HAP-1 (cell line): ENCODE measurements at regions not wholly inside any gene's neighbourhood (a gene's known extent, or its start where the extent isn't known, plus 50 kb on each side); places are given as distances from the start of the nearest gene placed in this dataset.

Source experiments
- DNase-seq, 2 experiments: peaks; one replicate each; pipeline ENCODE4 v3.0.0-alpha.2; 2016 to 2020; ENCODE audit warnings: low spot score in 2 of 2
- H3K27me3 ChIP-seq: fragments of 250-450 bp; sonication (Bioruptor Pico); 2 replicates; pipeline ENCODE4 v1.5.1; 2020; ENCODE audit warnings: low read depth, mild to moderate bottlenecking, moderate library complexity
- H3K36me3 ChIP-seq: fragments of 250-450 bp; sonication (Bioruptor Pico); replicated peaks from 2 replicates; pipeline ENCODE4 v1.5.1; 2020; ENCODE audit warnings: mild to moderate bottlenecking
- H3K4me1 ChIP-seq: fragments of 250-450 bp; sonication (Bioruptor Pico); 2 replicates; pipeline ENCODE4 v1.5.1; 2020; ENCODE audit warnings: mild to moderate bottlenecking
- H3K4me3 ChIP-seq: fragments of 250-450 bp; sonication (Bioruptor Pico); 2 replicates; pipeline ENCODE4 v1.5.1; 2020; ENCODE audit warnings: mild to moderate bottlenecking, moderate library complexity
- H3K9me3 ChIP-seq: fragments of 250-450 bp; sonication (Bioruptor Pico); 2 replicates; pipeline ENCODE4 v1.5.1; 2020; ENCODE audit warnings: mild to moderate bottlenecking, moderate library complexity
- in situ Hi-C: fragments of 300-500 bp; cut with MboI; formaldehyde crosslinking; loops from 3 replicates; pipeline ENCODE4 v1.14.3; 2020; ENCODE audit warnings: low sequenced_read_pairs, inconsistent platforms, mixed read lengths

DNA sequence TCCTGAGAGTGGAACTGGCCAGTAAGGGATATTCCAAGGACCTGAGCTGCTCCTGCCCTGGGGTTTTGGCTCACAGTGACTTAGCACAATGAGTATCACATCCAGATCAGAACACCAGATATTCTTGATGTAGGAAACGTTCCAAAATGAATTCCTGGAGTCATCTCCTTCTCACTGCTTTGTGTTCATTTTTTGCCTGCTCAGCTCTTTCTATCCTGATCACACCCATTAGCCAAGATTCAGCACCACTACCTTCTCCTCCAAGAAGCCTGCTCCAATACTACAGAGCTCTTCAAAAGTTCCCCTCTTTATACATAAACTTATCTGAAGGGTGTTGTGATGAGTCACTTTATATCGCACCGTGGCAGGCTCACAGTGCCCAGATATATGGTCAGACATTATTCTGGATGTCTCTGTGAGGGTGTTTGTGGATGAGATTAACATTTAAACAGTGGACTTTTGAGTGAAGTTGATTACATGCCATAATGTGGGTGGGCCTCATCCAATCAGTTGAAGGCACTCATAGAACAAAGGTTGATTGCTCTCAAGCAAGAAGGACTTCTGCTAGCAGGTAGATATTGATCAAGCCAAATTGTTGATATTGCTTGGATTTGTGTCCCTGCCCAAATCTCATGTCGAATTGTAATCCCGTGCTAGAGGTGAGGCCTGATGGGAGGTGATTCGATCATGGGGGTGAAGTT lies 1155.2 kb upstream of the AUTS2 start:
- H3K4me1 ChIP-seq, result no peaks in the 10 kb centered on the region
- no peak for DNase-seq
- H3K27me3 ChIP-seq, result no peaks in the 10 kb centered on the region
- H3K9me3 ChIP-seq, result no peaks in the 10 kb centered on the region
- in situ Hi-C loops, result no loop called here
- no peak overlapping the region for H3K4me3 ChIP-seq
- no peaks in the 10 kb centered on the region for H3K36me3 ChIP-seq

DNA sequence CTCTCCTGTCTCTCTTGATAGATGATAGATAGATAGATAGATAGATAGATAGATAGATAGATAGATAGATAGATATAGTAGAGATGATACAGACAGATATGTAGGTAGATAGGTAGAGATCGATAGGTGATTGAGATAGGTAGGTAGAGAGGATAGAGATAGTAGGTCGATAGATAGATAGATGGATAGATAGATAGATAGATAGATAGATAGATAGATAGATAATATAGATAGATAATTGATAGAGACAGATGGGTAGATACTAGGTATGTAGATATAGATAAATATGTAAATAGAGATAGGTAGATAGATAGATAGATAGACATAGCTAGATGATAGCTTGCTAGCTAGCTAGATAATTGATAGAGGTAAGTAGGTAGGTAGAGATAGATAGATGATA lies 1154.2 kb upstream of the AUTS2 start:
- Histone ChIP-seq H3K9me3 (no peaks in the 10 kb centered on the region), H3K4me1 (no peaks in the 10 kb centered on the region), H3K4me3 (no peak overlapping the region), H3K27me3 (no peaks in the 10 kb centered on the region), H3K36me3 (no peaks in the 10 kb centered on the region)
- in situ Hi-C loops, result no loop called here
- DNase-seq, result no peak

- DNase-seq, result no peak
- H3K4me1 ChIP-seq, result no peaks in the 10 kb centered on the region
- 0 out of 2 replicates have a peak, but pooled peaks cover 3% of the 10 kb centered on the region for H3K9me3 ChIP-seq
- no peak overlapping the region for H3K4me3 ChIP-seq
- no peaks in the 10 kb centered on the region for H3K36me3 ChIP-seq
- no peaks in the 10 kb centered on the region for H3K27me3 ChIP-seq
- in situ Hi-C loops, result no loop called here
Observed at GRCh38 chr7:68444956-68445355, 1153.3 kb upstream of the AUTS2 start.

- DNase-seq, result no peak
- no peak overlapping the region for H3K4me3 ChIP-seq
- H3K4me1 ChIP-seq, result no peaks in the 10 kb centered on the region
- in situ Hi-C loops, result no loop called here
- H3K36me3 ChIP-seq, result no peaks in the 10 kb centered on the region
- H3K9me3 ChIP-seq, result 0 out of 2 replicates have a peak, but pooled peaks cover 3% of the 10 kb centered on the region
- H3K27me3 ChIP-seq, result no peaks in the 10 kb centered on the region
Observed at GRCh38 chr7:68446183-68446582, 1152.1 kb upstream of the AUTS2 start.

DNA sequence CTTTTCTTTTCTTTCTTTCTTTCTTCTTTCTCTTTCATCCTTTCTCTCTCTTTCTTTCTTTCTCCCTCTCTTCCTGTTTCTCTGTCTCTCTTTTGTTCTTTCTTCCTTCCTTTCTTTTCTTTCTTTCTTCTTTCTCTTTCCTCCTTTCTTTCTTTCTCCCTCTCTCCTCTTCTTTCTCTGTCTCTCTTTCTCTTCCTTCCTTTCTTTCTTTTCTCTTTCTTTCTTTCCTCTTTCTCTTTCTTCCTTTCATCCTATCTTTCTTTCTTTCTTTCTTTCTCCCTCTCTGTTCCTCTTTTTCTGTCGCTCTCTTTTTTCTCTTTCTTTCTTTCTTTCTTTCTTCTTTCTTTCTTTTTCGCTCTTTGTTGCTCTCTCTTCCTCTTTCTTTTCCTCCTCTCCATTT lies 1149.2 kb upstream of the AUTS2 start:
- DNase-seq, result no peak
- H3K9me3 ChIP-seq, result 0 out of 2 replicates have a peak, but pooled peaks cover 3% of the 10 kb centered on the region

DNA sequence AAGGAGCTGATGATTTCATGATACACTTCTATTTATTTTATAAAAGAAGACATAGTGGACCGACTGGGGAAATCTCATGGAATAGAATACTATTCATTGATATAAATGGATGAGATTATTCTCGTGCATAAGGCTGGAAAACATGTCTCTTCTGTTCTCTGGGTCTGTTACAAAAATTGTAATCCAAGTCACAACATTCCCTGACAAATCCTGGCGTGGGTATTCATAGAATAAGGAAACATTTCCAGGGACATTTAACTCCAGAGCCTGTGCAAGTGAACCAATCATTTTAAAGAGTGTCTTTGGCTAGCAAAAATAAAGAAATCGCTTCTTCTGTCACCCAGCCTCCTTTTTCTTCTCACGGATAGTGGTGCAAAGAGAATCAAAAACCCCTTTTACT lies 1148.5 kb upstream of the AUTS2 start:
- 0 out of 2 replicates have a peak, but pooled peaks cover 3% of the 10 kb centered on the region for H3K9me3 ChIP-seq
- in situ Hi-C loops, result no loop called here
- no peak overlapping the region for H3K4me3 ChIP-seq
- no peaks in the 10 kb centered on the region for H3K27me3 ChIP-seq
- no peaks in the 10 kb centered on the region for H3K4me1 ChIP-seq
- no peaks in the 10 kb centered on the region for H3K36me3 ChIP-seq
- no peak for DNase-seq

More for the DNA sequence above, 1149.2 kb upstream of the AUTS2 start:
- no peak overlapping the region for H3K4me3 ChIP-seq
- H3K4me1 ChIP-seq, result no peaks in the 10 kb centered on the region
- no peaks in the 10 kb centered on the region for H3K27me3 ChIP-seq
- in situ Hi-C loops, result no loop called here
- H3K36me3 ChIP-seq, result no peaks in the 10 kb centered on the region

DNA sequence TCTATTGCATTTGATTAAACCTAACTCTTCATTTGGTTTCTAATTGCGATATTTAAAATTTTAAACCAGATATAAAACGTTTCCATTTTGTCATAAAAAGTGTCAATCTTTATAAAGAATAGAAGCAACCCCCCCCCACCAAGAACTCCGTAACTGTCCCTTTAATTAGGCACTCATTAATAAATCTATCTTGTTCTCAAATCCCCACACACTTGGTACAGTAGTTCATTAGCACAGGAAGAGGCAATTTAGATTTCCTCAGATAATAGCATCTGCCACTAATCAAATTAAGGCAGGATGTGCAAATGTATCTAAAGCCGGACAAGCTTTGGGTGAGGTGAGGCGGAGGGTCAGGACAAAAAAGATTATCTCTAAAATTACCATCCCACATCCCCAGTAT lies 1143.3 kb upstream of the AUTS2 start:
- no peak for DNase-seq
- in situ Hi-C loops, result no loop called here
- Histone ChIP-seq H3K4me3 (no peak overlapping the region), H3K4me1 (no peaks in the 10 kb centered on the region), H3K36me3 (no peaks in the 10 kb centered on the region), H3K27me3 (no peaks in the 10 kb centered on the region), H3K9me3 (no peaks in the 10 kb centered on the region)

DNA sequence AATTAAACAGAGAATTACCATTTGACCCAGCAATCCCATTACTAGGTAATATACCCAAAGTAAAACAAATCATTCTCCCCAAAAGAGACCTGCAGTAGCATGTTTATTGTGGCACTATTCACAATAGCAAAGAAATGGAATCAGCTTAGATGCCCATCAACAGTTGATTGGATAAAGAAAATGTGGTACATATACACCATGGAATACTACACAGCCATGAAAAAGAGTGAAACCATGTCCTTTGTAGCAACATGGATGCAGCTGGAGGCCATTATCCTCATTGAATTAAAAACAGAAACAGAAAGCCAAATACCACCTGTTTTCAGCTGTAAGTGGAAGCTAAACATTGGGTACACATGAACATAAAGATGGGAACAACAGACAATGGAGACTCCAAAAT lies 1141.8 kb upstream of the AUTS2 start:
- Histone ChIP-seq H3K4me1 (no peaks in the 10 kb centered on the region), H3K9me3 (no peaks in the 10 kb centered on the region), H3K36me3 (no peaks in the 10 kb centered on the region), H3K27me3 (no peaks in the 10 kb centered on the region), H3K4me3 (no peak overlapping the region)
- DNase-seq, result no peak
- in situ Hi-C loops, result no loop called here

- no peaks in the 10 kb centered on the region for H3K36me3 ChIP-seq
- H3K4me1 ChIP-seq, result no peaks in the 10 kb centered on the region
- in situ Hi-C loops, result no loop called here
- H3K9me3 ChIP-seq, result no peaks in the 10 kb centered on the region
- no peak for DNase-seq
- no peaks in the 10 kb centered on the region for H3K27me3 ChIP-seq
- H3K4me3 ChIP-seq, result no peak overlapping the region
Observed at GRCh38 chr7:68457481-68457880, 1140.8 kb upstream of the AUTS2 start.

GRCh38 chr7:68458010-68458908 lies 1140.0 kb upstream of the AUTS2 start:
- no peak overlapping the region for H3K4me3 ChIP-seq
- in situ Hi-C loops, result no loop called here
- H3K4me1 ChIP-seq, result no peaks in the 10 kb centered on the region
- H3K9me3 ChIP-seq, result no peaks in the 10 kb centered on the region
- no peaks in the 10 kb centered on the region for H3K27me3 ChIP-seq
- DNase-seq, result no peak
- H3K36me3 ChIP-seq, result no peaks in the 10 kb centered on the region

DNA sequence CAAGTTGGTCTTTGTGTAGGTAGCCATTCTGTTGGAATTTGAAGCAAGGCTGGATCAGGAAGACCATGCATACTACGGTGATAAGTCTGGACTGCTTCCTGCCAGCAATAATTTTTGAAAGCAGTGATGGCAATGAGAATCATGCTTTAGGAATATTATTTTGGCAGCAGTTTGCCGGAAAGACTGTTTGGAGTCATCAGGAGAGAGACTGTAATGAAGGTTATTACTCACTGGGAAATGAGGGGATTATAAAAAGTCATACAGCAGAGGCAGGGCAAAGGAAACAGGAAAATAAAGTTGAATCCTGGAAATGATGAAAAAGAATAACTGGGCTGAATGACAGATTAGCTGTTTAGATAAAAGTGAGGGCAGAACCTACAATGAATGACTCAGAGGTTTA lies 1136.8 kb upstream of the AUTS2 start:
- Histone ChIP-seq H3K4me1 (no peaks in the 10 kb centered on the region), H3K4me3 (no peak overlapping the region), H3K36me3 (no peaks in the 10 kb centered on the region), H3K9me3 (no peaks in the 10 kb centered on the region), H3K27me3 (no peaks in the 10 kb centered on the region)
- no peak for DNase-seq
- in situ Hi-C loops, result no loop called here

DNA sequence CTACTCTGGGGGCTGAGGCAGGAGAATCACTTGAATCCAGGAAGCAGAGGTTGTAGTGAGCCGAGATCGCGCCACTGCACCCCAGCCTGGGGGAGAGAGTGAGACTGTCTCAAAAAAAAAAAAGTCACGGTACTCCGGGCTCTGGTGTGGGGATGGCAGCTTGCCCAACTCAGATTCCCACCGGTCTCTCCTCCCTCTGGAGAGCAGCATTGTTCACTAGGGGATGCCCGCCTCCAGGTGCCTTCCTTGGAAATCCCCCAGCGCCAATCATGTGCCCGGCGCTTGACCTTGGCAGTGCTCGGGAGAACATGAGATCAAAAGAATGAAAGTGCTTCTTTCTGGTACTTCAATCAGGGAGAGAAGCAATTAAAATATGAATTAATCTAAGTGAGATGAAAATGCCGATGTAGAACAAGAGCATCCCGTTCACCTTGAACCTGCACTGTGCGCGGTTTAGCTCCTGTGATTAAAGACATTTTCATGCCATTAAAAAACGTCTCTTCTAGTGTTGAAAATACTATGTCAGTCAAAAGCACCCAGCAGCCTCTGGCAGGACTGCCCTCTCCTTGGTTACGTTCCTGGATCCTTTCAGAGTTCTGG lies 1127.3 kb upstream of the AUTS2 start:
- H3K36me3 ChIP-seq, result no peaks in the 10 kb centered on the region
- no peak for DNase-seq
- H3K4me1 ChIP-seq, result no peaks in the 10 kb centered on the region
- no peak overlapping the region for H3K4me3 ChIP-seq
- H3K9me3 ChIP-seq, result no peaks in the 10 kb centered on the region
- in situ Hi-C loops, result no loop called here
- no peaks in the 10 kb centered on the region for H3K27me3 ChIP-seq

DNA sequence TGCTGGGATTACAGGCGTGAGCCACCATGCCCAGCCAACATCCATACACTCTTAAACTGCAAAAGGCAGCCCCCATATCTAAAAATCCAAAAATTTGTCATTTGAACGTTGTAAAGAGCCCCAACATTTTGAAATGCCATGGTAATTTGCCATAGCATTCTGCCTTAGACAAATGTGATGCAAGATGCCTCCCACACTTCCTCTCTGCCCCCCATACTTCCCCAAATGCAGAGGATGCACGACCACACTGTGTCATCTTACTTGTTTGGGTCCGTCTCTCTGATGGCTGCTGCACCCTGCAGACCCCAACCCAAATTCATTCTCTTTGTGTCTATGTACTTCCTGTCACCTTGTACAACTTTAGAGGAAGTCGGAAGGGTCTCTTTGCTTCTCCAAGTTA lies 1125.6 kb upstream of the AUTS2 start:
- Histone ChIP-seq H3K27me3 (no peaks in the 10 kb centered on the region), H3K4me3 (no peak overlapping the region), H3K36me3 (no peaks in the 10 kb centered on the region), H3K4me1 (no peaks in the 10 kb centered on the region), H3K9me3 (no peaks in the 10 kb centered on the region)
- in situ Hi-C loops, result no loop called here
- DNase-seq, result no peak

- Histone ChIP-seq H3K9me3 (no peaks in the 10 kb centered on the region), H3K4me3 (no peak overlapping the region), H3K36me3 (no peaks in the 10 kb centered on the region), H3K27me3 (no peaks in the 10 kb centered on the region), H3K4me1 (no peaks in the 10 kb centered on the region)
- in situ Hi-C loops, result no loop called here
- DNase-seq, result no peak
Observed at GRCh38 chr7:68474661-68475216, 1123.5 kb upstream of the AUTS2 start.
